ENCODE measurements at regions not wholly inside any gene's neighbourhood (a gene's known extent, or its start where the extent isn't known, plus 50 kb on each side); places are given as distances from the start of the nearest gene placed in this dataset.

DNA sequence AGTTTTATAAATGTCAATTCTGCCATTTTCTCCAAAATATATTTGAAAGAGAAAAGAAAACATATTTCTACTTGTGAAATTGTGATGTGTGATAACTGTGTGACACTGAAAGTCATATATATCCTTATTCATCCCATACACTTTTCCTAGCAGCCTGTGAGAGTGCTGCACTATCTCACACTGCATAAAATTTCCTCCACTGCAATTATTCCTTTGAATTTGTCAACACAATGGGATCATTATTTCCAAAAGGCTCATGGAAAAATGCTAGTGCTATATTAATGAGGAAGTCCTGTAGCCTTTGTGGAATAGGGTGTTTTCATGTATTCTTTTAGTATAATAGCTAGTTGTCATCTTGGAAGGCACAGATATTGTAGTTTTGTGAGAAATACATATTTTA, 504.1 kb downstream of the RPL10L start:
- Histone ChIP-seq H3K4me3 (ENCODE audit: low read depth, low read length) (no peak overlapping the region), H3K27me3 (ENCODE audit: control insufficient read depth, insufficient read depth, low read length) (no peaks in the 10 kb centered on the region), H3K36me3 (ENCODE audit: control insufficient read depth, insufficient read depth, low read length) (no peaks in the 10 kb centered on the region)
- TF ChIP-seq, protein P1, sequence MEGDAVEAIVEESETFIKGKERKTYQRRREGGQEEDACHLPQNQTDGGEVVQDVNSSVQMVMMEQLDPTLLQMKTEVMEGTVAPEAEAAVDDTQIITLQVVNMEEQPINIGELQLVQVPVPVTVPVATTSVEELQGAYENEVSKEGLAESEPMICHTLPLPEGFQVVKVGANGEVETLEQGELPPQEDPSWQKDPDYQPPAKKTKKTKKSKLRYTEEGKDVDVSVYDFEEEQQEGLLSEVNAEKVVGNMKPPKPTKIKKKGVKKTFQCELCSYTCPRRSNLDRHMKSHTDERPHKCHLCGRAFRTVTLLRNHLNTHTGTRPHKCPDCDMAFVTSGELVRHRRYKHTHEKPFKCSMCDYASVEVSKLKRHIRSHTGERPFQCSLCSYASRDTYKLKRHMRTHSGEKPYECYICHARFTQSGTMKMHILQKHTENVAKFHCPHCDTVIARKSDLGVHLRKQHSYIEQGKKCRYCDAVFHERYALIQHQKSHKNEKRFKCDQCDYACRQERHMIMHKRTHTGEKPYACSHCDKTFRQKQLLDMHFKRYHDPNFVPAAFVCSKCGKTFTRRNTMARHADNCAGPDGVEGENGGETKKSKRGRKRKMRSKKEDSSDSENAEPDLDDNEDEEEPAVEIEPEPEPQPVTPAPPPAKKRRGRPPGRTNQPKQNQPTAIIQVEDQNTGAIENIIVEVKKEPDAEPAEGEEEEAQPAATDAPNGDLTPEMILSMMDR (IDR thresholded peaks at IDR 0.05; ENCODE audit: insufficient read depth, low read depth, low read length), result no peak
- ChIA-PET CTCF (no interaction called here), POLR2A (no interaction called here)
- DNase-seq (ENCODE audit: low read depth), result no peak

DNA sequence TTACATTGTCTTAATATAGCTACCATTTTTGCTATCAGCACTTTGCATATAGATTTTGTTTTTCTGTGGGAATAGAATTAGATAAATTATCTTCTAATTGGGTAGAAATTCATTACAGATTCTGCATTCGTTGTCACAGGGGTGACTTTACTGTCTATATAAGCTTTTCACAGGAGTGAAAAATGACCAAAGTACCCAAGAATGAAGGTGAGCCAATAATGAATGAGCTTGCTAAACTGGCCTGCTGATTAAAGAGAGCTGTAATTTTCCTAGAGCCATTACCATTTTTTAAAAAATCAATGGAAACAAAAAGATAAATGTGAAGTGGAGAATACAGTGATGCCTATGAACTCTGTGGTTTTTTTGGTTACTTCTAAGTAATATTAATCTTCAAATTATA, 504.6 kb downstream of the RPL10L start:
- TF ChIP-seq, protein P1 (IDR thresholded peaks at IDR 0.05; ENCODE audit: insufficient read depth, low read depth, low read length), result no peak
- no peaks in the 10 kb centered on the region for H3K27me3 ChIP-seq (ENCODE audit: control insufficient read depth, insufficient read depth, low read length)
- no peak for DNase-seq (ENCODE audit: low read depth)
- H3K4me3 ChIP-seq (ENCODE audit: low read depth, low read length), result no peak overlapping the region
- CTCF ChIA-PET, result no interaction called here
- H3K36me3 ChIP-seq (ENCODE audit: control insufficient read depth, insufficient read depth, low read length), result no peaks in the 10 kb centered on the region
- POLR2A ChIA-PET, result no interaction called here

DNA sequence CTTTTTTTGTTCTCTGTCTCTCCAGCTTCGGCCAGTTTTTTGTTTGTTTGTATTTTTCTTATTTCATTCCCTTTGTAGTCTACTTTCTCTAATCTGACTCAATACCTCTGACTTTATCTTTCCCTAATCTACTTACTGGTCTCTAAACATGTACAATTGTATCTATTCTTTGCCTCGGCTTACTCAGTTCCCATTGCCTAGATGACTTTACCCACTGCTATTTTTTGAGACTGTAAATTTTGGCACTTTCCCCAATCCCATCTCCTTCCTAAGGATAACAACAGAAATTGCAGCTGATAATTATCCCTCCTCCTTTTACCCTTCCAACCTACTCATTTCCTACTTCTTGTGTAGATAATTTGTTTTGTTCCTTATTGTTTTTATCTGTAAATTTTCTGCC, 511.1 kb downstream of the RPL10L start:
- DNase-seq (ENCODE audit: low read depth), result no peak
- TF ChIP-seq, protein P1 (IDR thresholded peaks at IDR 0.05; ENCODE audit: insufficient read depth, low read depth, low read length), result no peak
- CTCF ChIA-PET, result no interaction called here

DNA sequence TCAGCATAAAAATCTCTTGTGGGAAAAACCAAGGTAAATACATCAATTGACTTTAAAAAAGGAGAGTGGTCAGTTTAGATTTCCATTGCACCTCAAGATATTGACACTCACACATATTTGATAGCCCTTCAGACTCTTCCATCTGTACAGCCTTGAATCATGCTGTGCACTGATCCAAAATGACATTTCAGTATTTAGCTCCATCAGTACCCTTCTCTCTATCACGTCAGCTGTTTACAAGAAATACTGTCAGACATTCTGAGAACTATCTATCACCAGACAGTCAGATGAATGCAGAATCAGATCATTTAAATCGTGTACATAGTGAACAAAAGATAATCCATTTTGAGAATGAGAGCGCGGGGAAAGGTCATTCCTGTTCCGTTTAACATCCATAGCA, 511.9 kb downstream of the RPL10L start:
- ChIA-PET CTCF (no interaction called here), POLR2A (no interaction called here)
- no peak for DNase-seq (ENCODE audit: low read depth)
- no peaks in the 10 kb centered on the region for H3K27me3 ChIP-seq (ENCODE audit: control insufficient read depth, insufficient read depth, low read length)
- TF ChIP-seq, protein P1 (IDR thresholded peaks at IDR 0.05; ENCODE audit: insufficient read depth, low read depth, low read length), result no peak
- no peak overlapping the region for H3K4me3 ChIP-seq (ENCODE audit: low read depth, low read length)
- H3K36me3 ChIP-seq (ENCODE audit: control insufficient read depth, insufficient read depth, low read length), result no peaks in the 10 kb centered on the region

More for the DNA sequence above, 511.1 kb downstream of the RPL10L start:
- Histone ChIP-seq H3K4me3 (ENCODE audit: low read depth, low read length) (no peak overlapping the region), H3K36me3 (ENCODE audit: control insufficient read depth, insufficient read depth, low read length) (no peaks in the 10 kb centered on the region), H3K27me3 (ENCODE audit: control insufficient read depth, insufficient read depth, low read length) (no peaks in the 10 kb centered on the region)
- POLR2A ChIA-PET, result no interaction called here

DNA sequence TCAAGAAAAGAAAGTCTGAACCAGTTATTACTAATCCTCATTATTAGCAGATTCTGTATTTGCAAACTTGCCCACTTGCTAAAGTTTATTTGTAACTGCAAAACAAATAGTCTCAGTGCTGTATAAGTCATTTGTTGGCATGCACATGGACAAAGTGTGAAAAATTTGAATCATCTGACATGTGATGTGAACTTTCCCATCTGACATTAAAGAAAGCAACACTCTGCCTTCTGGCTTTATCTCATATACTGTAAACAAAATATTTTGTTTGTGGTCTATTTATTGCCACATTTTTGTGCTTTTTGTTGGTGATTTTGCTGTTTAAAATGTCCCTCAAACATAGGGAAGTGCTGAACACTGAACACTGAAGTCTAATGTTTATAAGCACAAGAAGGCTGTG, 513.8 kb downstream of the RPL10L start:
- POLR2A ChIA-PET, result no interaction called here
- no peak overlapping the region for H3K4me3 ChIP-seq (ENCODE audit: low read depth, low read length)
- CTCF ChIA-PET, result no interaction called here
- DNase-seq (ENCODE audit: low read depth), result no peak
- no peaks in the 10 kb centered on the region for H3K36me3 ChIP-seq (ENCODE audit: control insufficient read depth, insufficient read depth, low read length)
- H3K27me3 ChIP-seq (ENCODE audit: control insufficient read depth, insufficient read depth, low read length), result no peaks in the 10 kb centered on the region
- TF ChIP-seq, protein P1 (IDR thresholded peaks at IDR 0.05; ENCODE audit: insufficient read depth, low read depth, low read length), result no peak

Measured in BJ (cell line).